Neural cell (in vitro differentiated cells): ENCODE measurements at regions not wholly inside any gene's neighbourhood (a gene's known extent, or its start where the extent isn't known, plus 50 kb on each side); places are given as distances from the start of the nearest gene placed in this dataset.

ENCODE experiments used
- H2AFZ ChIP-seq: fragments of 200-600, 300-800 bp; sonication (generic), shearing (Covaris generic); 2 replicates; pipeline ENCODE4 v1.6.0; 2014; ENCODE audit warnings: low read depth, mild to moderate bottlenecking, antibody characterized with exemption, low read length, moderate library complexity
- H3F3A ChIP-seq: fragments of 200-600 bp; shearing (Covaris generic); 2 replicates; pipeline ENCODE4 v1.6.1; 2016; ENCODE audit warnings: mild to moderate bottlenecking, moderate library complexity, mixed read lengths, antibody characterized with exemption, low read length; ENCODE audit not compliant: insufficient read depth, poor library complexity, severe bottlenecking
- H3K27ac ChIP-seq: fragments of 200-600, 300-800 bp; sonication (generic), shearing (Covaris generic); 2 replicates; pipeline ENCODE4 v1.5.1; 2014; ENCODE audit warnings: mild to moderate bottlenecking, low read length, moderate library complexity
- H3K27me3 ChIP-seq: fragments of 300-800, 200-600 bp; sonication (generic), shearing (Covaris generic); 2 replicates; pipeline ENCODE4 v1.6.0; 2014; ENCODE audit warnings: mild to moderate bottlenecking, low read depth, low read length, moderate library complexity; ENCODE audit not compliant: insufficient read depth
- H3K36me3 ChIP-seq: fragments of 300-800, 200-600 bp; sonication (generic), shearing (Covaris generic); 2 replicates; pipeline ENCODE4 v1.5.1; 2014; ENCODE audit warnings: mild to moderate bottlenecking, antibody characterized with exemption, low read length, moderate library complexity; ENCODE audit not compliant: insufficient read depth
- H3K4me2 ChIP-seq: fragments of 300-800, 200-600 bp; sonication (generic), shearing (Covaris generic); 2 replicates; pipeline ENCODE4 v1.6.0; 2014; ENCODE audit warnings: mild to moderate bottlenecking, low read length
- H3K4me3 ChIP-seq: fragments of 300-800, 200-600 bp; sonication (generic), shearing (Covaris generic); 2 replicates; pipeline ENCODE4 v1.5.1; 2014; ENCODE audit warnings: mild to moderate bottlenecking, low read length, moderate library complexity
- H3K79me2 ChIP-seq: fragments of 200-600 bp; shearing (Covaris generic); replicated peaks from 2 replicates; pipeline ENCODE4 v1.6.0; 2014; ENCODE audit warnings: mild to moderate bottlenecking, low read length, moderate library complexity; ENCODE audit not compliant: insufficient read depth
- H3K9ac ChIP-seq: fragments of 300-800, 200-600 bp; sonication (generic), shearing (Covaris generic); 2 replicates; pipeline ENCODE4 v1.6.1; 2016; ENCODE audit warnings: mild to moderate bottlenecking, low read length, mixed read lengths
- H3K9me2 ChIP-seq: fragments of 200-600 bp; shearing (Covaris generic); 2 replicates; pipeline ENCODE4 v1.6.1; 2016; ENCODE audit warnings: mild to moderate bottlenecking, low read length, mixed read lengths; ENCODE audit not compliant: insufficient read depth
- H3K9me3 ChIP-seq: fragments of 200-600, 300-800 bp; sonication (generic), shearing (Covaris generic); 2 replicates; pipeline ENCODE4 v1.6.1; 2016; ENCODE audit warnings: mild to moderate bottlenecking, mixed run types, low read length, moderate library complexity, mixed read lengths
- H4K20me1 ChIP-seq: fragments of 200-600 bp; shearing (Covaris generic); 2 replicates; pipeline ENCODE4 v1.6.1; 2016; ENCODE audit warnings: mild to moderate bottlenecking, mixed run types; ENCODE audit not compliant: insufficient read depth
- CTCF ChIP-seq: fragments of 450-650 bp; IDR thresholded peaks from 2 replicates; pipeline ENCODE4 v1.5.1; 2014; ENCODE audit warnings: antibody characterized with exemption, mild to moderate bottlenecking, moderate library complexity; ENCODE audit not compliant: poor library complexity, severe bottlenecking
- EP300 ChIP-seq: fragments of 450-650 bp; conservative IDR thresholded peaks from 2 replicates; pipeline ENCODE4 v1.6.1; 2014; ENCODE audit warnings: antibody characterized with exemption, mild to moderate bottlenecking, moderate library complexity; ENCODE audit not compliant: poor library complexity, severe bottlenecking
- EZH2 ChIP-seq: fragments of 200-600, 300-800 bp; shearing (Covaris generic), sonication (generic); IDR thresholded peaks from 2 replicates; pipeline ENCODE4 v1.6.1; 2014; ENCODE audit warnings: antibody characterized with exemption, low read length, borderline replicate concordance, mild to moderate bottlenecking; ENCODE audit not compliant: insufficient read depth, poor library complexity, severe bottlenecking
- MXI1 ChIP-seq: fragments of 450-650 bp; conservative IDR thresholded peaks from 2 replicates; pipeline ENCODE4 v1.6.1; 2014; ENCODE audit warnings: antibody characterized with exemption, mild to moderate bottlenecking; ENCODE audit not compliant: poor library complexity, severe bottlenecking
- POLR2AphosphoS5 ChIP-seq: IDR thresholded peaks from 2 replicates; pipeline ENCODE4 v1.6.1; 2012
- RAD21 ChIP-seq: fragments of 450-650 bp; conservative IDR thresholded peaks from 2 replicates; pipeline ENCODE4 v1.6.1; 2014; ENCODE audit warnings: antibody characterized with exemption, mild to moderate bottlenecking, moderate library complexity
- REST ChIP-seq: IDR thresholded peaks from 2 replicates; pipeline ENCODE4 v1.6.1; 2012; ENCODE audit warnings: borderline replicate concordance
- SMC3 ChIP-seq: fragments of 450-650 bp; conservative IDR thresholded peaks from 2 replicates; pipeline ENCODE4 v1.6.1; 2014; ENCODE audit warnings: antibody characterized with exemption, mild to moderate bottlenecking, moderate library complexity; ENCODE audit not compliant: poor library complexity
- TAF1 ChIP-seq: IDR thresholded peaks from 2 replicates; pipeline ENCODE4 v1.6.1; 2012; ENCODE audit warnings: low read depth

GRCh38 chr10:46232666-46233065, 54.1 kb upstream of the ANTXRL start:
- no peak overlapping the region for H3K9ac ChIP-seq
- H3K4me2 ChIP-seq = no peak overlapping the region
- no peaks in the 10 kb centered on the region for H3K79me2 ChIP-seq
- H3K36me3 ChIP-seq = no peaks in the 10 kb centered on the region
- TF ChIP-seq EP300 (no peak), POLR2AphosphoS5 (no peak), TAF1 (no peak), SMC3 (no peak), RAD21 (no peak), MXI1 (no peak), EZH2 (no peak), REST (no peak), CTCF (no peak)
- no peaks in the 10 kb centered on the region for H3K9me3 ChIP-seq
- no peaks in the 10 kb centered on the region for H3K9me2 ChIP-seq
- no peaks in the 10 kb centered on the region for H4K20me1 ChIP-seq
- no peak overlapping the region for H2AFZ ChIP-seq
- H3K27me3 ChIP-seq = no peaks in the 10 kb centered on the region
- no peak overlapping the region for H3K27ac ChIP-seq
- H3K4me3 ChIP-seq = no peak overlapping the region
- no peaks in the 10 kb centered on the region for H3F3A ChIP-seq

GRCh38 chr10:46233181-46233580, 53.6 kb upstream of the ANTXRL start:
- no peaks in the 10 kb centered on the region for H3K27me3 ChIP-seq

More at GRCh38 chr10:46233181-46233580, 53.6 kb upstream of the ANTXRL start:
- Histone ChIP-seq H3K9me2 (no peaks in the 10 kb centered on the region), H3K79me2 (no peaks in the 10 kb centered on the region), H4K20me1 (no peaks in the 10 kb centered on the region), H3K9me3 (no peaks in the 10 kb centered on the region), H3K9ac (no peak overlapping the region), H3K36me3 (no peaks in the 10 kb centered on the region), H3K4me3 (no peak overlapping the region), H3K27ac (no peak overlapping the region), H2AFZ (no peak overlapping the region), H3F3A (no peaks in the 10 kb centered on the region), H3K4me2 (no peak overlapping the region)
- TF ChIP-seq EP300 = no peak
- TF ChIP-seq CTCF = no peak
- TF ChIP-seq MXI1 = no peak
- TF ChIP-seq SMC3 = no peak
- no peak for TF ChIP-seq REST
- TF ChIP-seq RAD21 = no peak
- TF ChIP-seq EZH2 = no peak
- no peak for TF ChIP-seq POLR2AphosphoS5
- no peak for TF ChIP-seq TAF1
